ENCODE measurements at regions not wholly inside any gene's neighbourhood (a gene's known extent, or its start where the extent isn't known, plus 50 kb on each side); places are given as distances from the start of the nearest gene placed in this dataset.
"Not testable (repeated sequence)": the region's sequence is repeated elsewhere in the genome, so short reads cannot be mapped to it uniquely, and the experiment has no call there.

GRCh38 chr9:71504636-71505035 lies 263.7 kb downstream of the CEMIP2 start:
- DNase-seq = no peak

- DNase-seq = no peak
Observed at GRCh38 chr9:71498691-71499090, 269.6 kb downstream of the CEMIP2 start.

DNA sequence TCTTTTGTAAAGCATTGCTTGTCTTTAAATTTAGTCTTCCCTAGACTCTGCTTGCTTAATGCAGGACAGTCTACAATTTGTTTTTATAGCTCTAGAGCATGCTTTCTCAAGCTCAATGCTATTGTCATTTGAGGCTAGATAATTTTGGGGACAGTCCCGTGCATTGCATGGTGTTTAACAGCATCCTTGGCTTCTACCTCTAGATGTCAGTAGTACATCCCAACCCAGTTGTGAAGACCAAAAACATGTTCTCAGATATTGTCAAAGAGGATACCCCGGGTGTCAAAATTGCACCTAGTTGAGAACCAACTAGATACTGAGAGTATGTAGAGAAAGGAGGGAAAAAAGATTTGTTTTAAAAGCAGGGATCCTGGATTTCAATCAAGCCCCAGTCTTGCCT lies 277.5 kb downstream of the CEMIP2 start:
- DNase-seq = no peak

GRCh38 chr9:71487061-71487460 lies 281.3 kb downstream of the CEMIP2 start:
- DNase-seq = no peak

DNA sequence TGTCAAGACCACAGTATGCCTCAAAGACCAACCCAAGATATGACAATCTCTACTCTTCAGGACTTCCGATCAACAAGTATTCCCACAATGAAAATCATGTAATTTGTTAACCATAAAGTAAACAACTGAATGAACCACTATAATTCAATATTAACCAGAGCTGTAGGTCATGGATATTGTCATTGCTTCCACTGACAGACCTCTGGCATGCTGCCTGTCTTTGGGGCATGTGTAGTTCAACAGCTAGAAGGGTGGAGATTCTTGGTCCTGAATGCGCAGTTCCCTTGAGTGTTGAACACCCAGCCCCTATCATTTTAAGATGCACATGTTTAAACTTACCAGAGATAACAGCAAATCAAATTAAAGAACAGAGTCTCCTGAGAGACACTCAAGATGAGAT lies 283.0 kb downstream of the CEMIP2 start:
- no peak for DNase-seq

- DNase-seq = no peak
Observed at GRCh38 chr9:71483436-71483835, 284.9 kb downstream of the CEMIP2 start.

- DNase-seq = no peak
Observed at GRCh38 chr9:71479621-71480020, 288.7 kb downstream of the CEMIP2 start.

- DNase-seq = no peak
Observed at GRCh38 chr9:71472400-71472799, 295.9 kb downstream of the CEMIP2 start.

DNA sequence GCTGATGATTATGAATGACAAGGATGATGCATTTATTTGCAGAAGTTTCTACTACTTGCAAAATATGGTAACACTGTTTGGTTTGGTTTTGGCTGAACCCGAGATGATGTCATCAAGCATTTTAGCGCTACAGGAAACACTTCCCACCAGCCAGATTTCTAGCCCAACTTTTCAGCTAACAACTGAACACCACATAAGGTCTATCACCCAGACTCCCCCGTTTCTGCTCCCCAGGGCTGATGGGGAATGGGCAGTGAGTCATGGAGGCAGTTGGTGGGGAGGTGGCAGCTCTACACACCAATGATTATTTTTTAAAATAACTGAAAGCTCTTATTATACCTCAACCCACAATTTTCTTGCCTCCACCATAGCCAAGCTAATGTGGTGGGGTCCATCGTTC lies 302.9 kb downstream of the CEMIP2 start:
- DNase-seq = no peak

DNA sequence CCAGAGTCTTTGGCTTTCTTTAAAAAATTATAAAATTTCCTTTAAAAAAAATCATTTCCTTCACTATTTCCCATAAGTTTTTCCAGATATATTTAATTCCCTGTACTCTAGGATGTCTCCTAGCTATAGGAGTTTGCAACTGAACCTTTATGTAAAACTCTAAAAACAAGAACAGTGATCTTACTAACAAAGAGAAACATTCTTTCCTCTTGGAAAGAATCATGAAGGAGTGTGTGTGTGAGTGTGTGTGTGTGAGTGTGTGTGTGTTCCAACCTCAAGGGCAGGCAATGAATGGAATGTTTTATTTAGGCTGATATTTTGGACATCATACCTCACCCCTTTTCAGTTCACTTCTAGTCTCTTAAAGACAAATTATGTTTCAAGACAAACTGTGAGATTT lies 309.2 kb downstream of the CEMIP2 start:
- no peak for DNase-seq

GRCh38 chr9:71446473-71447411 lies 321.6 kb downstream of the CEMIP2 start:
- DNase-seq = peak; percentile 77

DNA sequence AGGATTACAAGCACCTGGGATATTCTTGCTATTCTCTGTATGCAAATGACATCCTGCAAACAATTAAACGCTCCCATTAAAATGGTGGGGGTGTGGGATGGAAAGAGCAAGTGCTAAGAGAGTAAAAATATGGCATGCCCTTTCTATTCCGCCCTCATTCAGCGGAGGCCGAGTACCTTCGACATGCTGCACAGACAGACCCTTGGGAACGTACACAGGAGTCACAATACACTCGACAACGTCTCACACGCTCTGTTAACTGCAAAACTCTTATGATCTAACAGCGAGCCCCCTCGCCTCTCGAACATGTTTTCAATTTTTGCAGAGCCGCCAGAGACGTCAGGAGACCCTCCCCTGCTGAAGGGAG lies 322.2 kb downstream of the CEMIP2 start:
- DNase-seq = no peak

DNA sequence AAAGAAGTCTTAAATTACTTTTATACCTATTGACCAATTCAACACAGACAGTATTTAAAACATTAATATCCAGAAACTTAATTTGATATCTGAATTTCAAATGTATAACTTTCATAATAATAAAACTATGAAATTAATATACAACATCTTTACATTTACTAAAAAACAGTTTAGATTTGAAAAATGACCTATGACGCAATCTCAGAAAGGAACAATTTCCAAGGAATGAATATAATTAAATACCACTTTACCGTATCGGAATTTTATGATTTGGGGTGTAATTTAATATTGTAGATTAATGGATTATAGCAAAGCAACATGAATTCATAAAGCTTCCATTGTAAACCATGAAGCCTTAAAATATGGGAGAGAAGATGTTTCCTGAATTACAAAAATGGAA lies 321.5 kb upstream of the TRPM3 start:
- DNase-seq = no peak

- DNase-seq = no peak
Observed at GRCh38 chr9:71441266-71441665, 319.8 kb upstream of the TRPM3 start.

DNA sequence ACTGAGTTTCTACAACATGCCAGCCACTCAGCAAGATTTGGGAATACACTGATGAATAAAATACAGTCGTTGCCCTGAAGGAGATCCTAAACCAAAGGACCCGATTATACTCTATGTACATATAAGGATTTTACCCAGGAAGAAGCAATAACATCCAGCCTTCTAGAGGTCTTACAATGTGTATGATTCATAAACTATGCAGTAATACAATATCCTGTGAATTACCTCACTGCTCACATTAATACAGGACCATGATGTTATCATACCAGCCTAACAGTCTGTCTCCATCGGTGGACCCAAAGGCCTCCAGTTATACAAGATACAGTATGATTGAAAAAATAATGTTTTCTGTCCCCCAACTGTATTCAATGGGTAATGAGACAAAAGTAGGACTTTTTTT lies 310.5 kb upstream of the TRPM3 start:
- DNase-seq = no peak

GRCh38 chr9:71407341-71407740 lies 285.9 kb upstream of the TRPM3 start:
- not testable (repeated sequence) for DNase-seq

DNA sequence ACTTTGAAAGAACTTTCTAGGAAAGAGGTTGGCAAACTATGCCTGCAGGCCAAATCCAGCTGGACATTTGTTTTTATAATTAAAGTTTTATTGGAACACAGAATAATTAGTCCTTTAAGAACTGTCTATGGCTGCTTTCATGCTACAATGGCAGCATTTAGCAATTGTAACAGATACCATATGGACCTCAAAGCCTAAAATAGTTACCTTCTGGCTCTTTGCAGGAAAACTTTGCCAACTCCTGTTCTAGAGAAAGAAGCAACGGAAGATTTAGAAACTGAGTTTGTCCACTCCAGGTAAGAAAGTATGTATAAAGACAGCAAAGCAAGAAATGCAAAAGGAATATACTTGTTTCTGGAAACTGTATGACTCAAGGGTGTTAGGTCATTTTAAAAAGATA lies 281.7 kb upstream of the TRPM3 start:
- no peak for DNase-seq

DNA sequence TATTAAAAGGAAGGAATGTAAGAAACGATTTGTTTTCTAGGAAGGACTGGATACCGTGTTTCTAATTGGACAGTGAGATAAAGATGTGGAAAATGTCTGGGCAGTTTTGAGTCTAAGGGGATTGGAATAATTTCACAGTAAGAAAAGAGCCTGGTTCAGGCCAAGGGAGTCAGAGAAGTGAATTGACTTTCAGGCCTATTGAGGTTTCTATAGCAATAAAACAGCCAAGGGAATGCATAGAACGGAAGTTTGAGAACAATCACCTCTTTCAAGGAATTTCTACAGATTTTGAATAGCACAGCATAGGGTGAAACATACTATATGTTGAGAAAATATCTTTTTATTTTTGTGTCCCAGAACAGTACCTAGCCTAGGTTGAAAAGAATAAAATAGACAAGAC lies 271.6 kb upstream of the TRPM3 start:
- no peak for DNase-seq

DNA sequence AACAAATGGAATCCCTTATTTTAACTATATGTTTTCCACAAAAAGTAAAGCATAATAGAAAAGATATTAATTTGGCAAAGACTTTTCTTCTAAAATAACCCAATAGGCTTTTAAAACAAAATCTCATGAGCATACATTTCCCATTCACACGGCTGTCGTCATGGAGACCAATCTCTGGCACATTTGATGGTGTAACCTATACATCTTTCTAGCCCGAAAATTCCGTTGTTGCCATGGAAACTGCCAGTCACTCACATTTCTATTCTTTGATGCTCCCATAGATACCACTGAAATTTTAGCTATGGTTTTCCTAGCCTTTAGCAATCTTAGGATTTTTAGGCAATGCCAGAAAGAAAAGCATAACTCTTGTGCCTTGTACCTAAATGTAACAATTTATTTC lies 262.9 kb upstream of the TRPM3 start:
- no peak for DNase-seq

GRCh38 chr9:71383308-71383940 lies 262.0 kb upstream of the TRPM3 start:
- DNase-seq = no peak

GRCh38 chr9:71368157-71368556 lies 246.7 kb upstream of the TRPM3 start:
- no peak for DNase-seq

GRCh38 chr9:71364186-71364955 lies 242.9 kb upstream of the TRPM3 start:
- no peak for DNase-seq

GRCh38 chr9:71363286-71363961 lies 242.0 kb upstream of the TRPM3 start:
- DNase-seq = no peak

Measured in right kidney (tissue), 1 donor.